ENCODE measurements at regions not wholly inside any gene's neighbourhood (a gene's known extent, or its start where the extent isn't known, plus 50 kb on each side); places are given as distances from the start of the nearest gene placed in this dataset.

- no peaks in the 10 kb centered on the region for H3K36me3 ChIP-seq (ENCODE audit: insufficient read depth, low read length)
- no peak overlapping the region for H3K27ac ChIP-seq (ENCODE audit: low read depth, low read length)
- DNase-seq (ENCODE audit: insufficient read length, low spot score, missing footprints): no peak
- H3K9me3 ChIP-seq (ENCODE audit: low read depth, low read length): no peaks in the 10 kb centered on the region
- H2AFZ ChIP-seq (ENCODE audit: low read length): no peak overlapping the region
- H3K4me2 ChIP-seq (ENCODE audit: insufficient read depth, low read length): no peak overlapping the region
- no peaks in the 10 kb centered on the region for H4K20me1 ChIP-seq (ENCODE audit: insufficient read depth, low read length)
- H3K79me2 ChIP-seq (ENCODE audit: insufficient read depth, low read length): no peaks in the 10 kb centered on the region
- H3K4me1 ChIP-seq (ENCODE audit: insufficient read depth, low read length): no peaks in the 10 kb centered on the region
- no peak overlapping the region for H3K4me3 ChIP-seq (ENCODE audit: insufficient read depth, low read length)
- H3K27me3 ChIP-seq (ENCODE audit: insufficient read depth, low read length): no peaks in the 10 kb centered on the region
- TF ChIP-seq, protein P1, sequence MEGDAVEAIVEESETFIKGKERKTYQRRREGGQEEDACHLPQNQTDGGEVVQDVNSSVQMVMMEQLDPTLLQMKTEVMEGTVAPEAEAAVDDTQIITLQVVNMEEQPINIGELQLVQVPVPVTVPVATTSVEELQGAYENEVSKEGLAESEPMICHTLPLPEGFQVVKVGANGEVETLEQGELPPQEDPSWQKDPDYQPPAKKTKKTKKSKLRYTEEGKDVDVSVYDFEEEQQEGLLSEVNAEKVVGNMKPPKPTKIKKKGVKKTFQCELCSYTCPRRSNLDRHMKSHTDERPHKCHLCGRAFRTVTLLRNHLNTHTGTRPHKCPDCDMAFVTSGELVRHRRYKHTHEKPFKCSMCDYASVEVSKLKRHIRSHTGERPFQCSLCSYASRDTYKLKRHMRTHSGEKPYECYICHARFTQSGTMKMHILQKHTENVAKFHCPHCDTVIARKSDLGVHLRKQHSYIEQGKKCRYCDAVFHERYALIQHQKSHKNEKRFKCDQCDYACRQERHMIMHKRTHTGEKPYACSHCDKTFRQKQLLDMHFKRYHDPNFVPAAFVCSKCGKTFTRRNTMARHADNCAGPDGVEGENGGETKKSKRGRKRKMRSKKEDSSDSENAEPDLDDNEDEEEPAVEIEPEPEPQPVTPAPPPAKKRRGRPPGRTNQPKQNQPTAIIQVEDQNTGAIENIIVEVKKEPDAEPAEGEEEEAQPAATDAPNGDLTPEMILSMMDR (IDR thresholded peaks at IDR 0.05; ENCODE audit: extremely low read depth, low read depth, low read length): no peak
Measured at GRCh38 chr17:77521076-77521475, 380.3 kb downstream of the SEC14L1 start.

- no peak for DNase-seq (ENCODE audit: insufficient read length, low spot score, missing footprints)
- H4K20me1 ChIP-seq (ENCODE audit: insufficient read depth, low read length): no peaks in the 10 kb centered on the region
- TF ChIP-seq, protein P1 (IDR thresholded peaks at IDR 0.05; ENCODE audit: extremely low read depth, low read depth, low read length): no peak
- no peaks in the 10 kb centered on the region for H3K36me3 ChIP-seq (ENCODE audit: insufficient read depth, low read length)
- H3K4me3 ChIP-seq (ENCODE audit: insufficient read depth, low read length): no peak overlapping the region
- peaks cover 13% of the 10 kb centered on the region for H3K27me3 ChIP-seq (ENCODE audit: insufficient read depth, low read length)
- H3K79me2 ChIP-seq (ENCODE audit: insufficient read depth, low read length): no peaks in the 10 kb centered on the region
- H3K4me2 ChIP-seq (ENCODE audit: insufficient read depth, low read length): no peak overlapping the region
- no peak overlapping the region for H3K27ac ChIP-seq (ENCODE audit: low read depth, low read length)
- H3K9me3 ChIP-seq (ENCODE audit: low read depth, low read length): no peaks in the 10 kb centered on the region
- no peak overlapping the region for H2AFZ ChIP-seq (ENCODE audit: low read length)
- H3K4me1 ChIP-seq (ENCODE audit: insufficient read depth, low read length): peaks cover 3% of the 10 kb centered on the region
Measured at GRCh38 chr17:77523540-77523939, 382.8 kb downstream of the SEC14L1 start.

- TF ChIP-seq, protein P1 (IDR thresholded peaks at IDR 0.05; ENCODE audit: extremely low read depth, low read depth, low read length): no peak
- Histone ChIP-seq H4K20me1 (ENCODE audit: insufficient read depth, low read length) (no peaks in the 10 kb centered on the region), H3K4me3 (ENCODE audit: insufficient read depth, low read length) (no peak overlapping the region), H3K79me2 (ENCODE audit: insufficient read depth, low read length) (no peaks in the 10 kb centered on the region), H3K4me1 (ENCODE audit: insufficient read depth, low read length) (peaks cover 3% of the 10 kb centered on the region), H3K9me3 (ENCODE audit: low read depth, low read length) (no peaks in the 10 kb centered on the region), H3K27ac (ENCODE audit: low read depth, low read length) (no peak overlapping the region), H3K27me3 (ENCODE audit: insufficient read depth, low read length) (peaks cover 29% of the 10 kb centered on the region), H2AFZ (ENCODE audit: low read length) (peak overlapping the region; percentile 89), H3K4me2 (ENCODE audit: insufficient read depth, low read length) (no peak overlapping the region), H3K36me3 (ENCODE audit: insufficient read depth, low read length) (no peaks in the 10 kb centered on the region)
- peak; percentile 60 for DNase-seq (ENCODE audit: insufficient read length, low spot score, missing footprints)
Measured at GRCh38 chr17:77526259-77526711, 385.5 kb downstream of the SEC14L1 start.

GRCh38 chr17:77526728-77527350 is 386.1 kb downstream of the SEC14L1 start:
- Histone ChIP-seq H3K4me1 (ENCODE audit: insufficient read depth, low read length) (peaks cover 3% of the 10 kb centered on the region), H4K20me1 (ENCODE audit: insufficient read depth, low read length) (no peaks in the 10 kb centered on the region), H3K27ac (ENCODE audit: low read depth, low read length) (no peak overlapping the region), H2AFZ (ENCODE audit: low read length) (peak overlapping the region; percentile 89), H3K9me3 (ENCODE audit: low read depth, low read length) (no peaks in the 10 kb centered on the region), H3K36me3 (ENCODE audit: insufficient read depth, low read length) (no peaks in the 10 kb centered on the region), H3K27me3 (ENCODE audit: insufficient read depth, low read length) (peaks cover 29% of the 10 kb centered on the region), H3K79me2 (ENCODE audit: insufficient read depth, low read length) (no peaks in the 10 kb centered on the region), H3K4me3 (ENCODE audit: insufficient read depth, low read length) (peak overlapping the region; percentile 51), H3K4me2 (ENCODE audit: insufficient read depth, low read length) (peak overlapping the region; percentile 39)
- DNase-seq (ENCODE audit: insufficient read length, low spot score, missing footprints): peak; percentile 72
- TF ChIP-seq, protein P1 (IDR thresholded peaks at IDR 0.05; ENCODE audit: extremely low read depth, low read depth, low read length): no peak
